ENCODE measurements at regions not wholly inside any gene's neighbourhood (a gene's known extent, or its start where the extent isn't known, plus 50 kb on each side); places are given as distances from the start of the nearest gene placed in this dataset.
"Not testable (repeated sequence)": the region's sequence is repeated elsewhere in the genome, so short reads cannot be mapped to it uniquely, and the experiment has no call there.

DNA sequence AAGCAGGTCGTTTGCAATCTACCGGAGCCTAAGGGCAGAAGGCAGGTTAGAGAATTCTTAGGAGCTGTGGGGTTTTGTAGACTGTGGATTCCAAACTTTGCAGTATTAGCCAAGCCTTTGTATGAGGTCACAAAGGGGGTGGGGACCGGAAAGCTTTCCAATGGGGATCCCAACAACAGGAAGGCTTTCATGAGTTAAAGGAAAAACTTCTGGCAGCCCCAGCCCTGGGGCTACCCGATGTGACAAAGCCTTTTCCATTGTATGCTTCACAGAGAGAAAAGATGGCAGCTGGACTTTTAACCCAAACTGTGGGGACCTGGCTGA is 199.2 kb upstream of the PZP start:
- H3K36me3 ChIP-seq (ENCODE audit: insufficient read depth, low read length, poor library complexity, severe bottlenecking); BruUV-seq (replicated peaks); CTCF ChIA-PET; POLR2A ChIA-PET (ENCODE audit: low non-redundant PET); intact Hi-C loops (cut with micrococcal nuclease; ENCODE audit: unreplicated experiment); H3K27me3 ChIP-seq (replicated peaks; ENCODE audit: insufficient read depth, low read depth, low read length, poor library complexity); DNase-seq (ENCODE audit: low spot score); H3K4me3 ChIP-seq (ENCODE audit: low read depth, low read length, poor library complexity, severe bottlenecking); H3K9me3 ChIP-seq (ENCODE audit: low read depth, low read length, poor library complexity, severe bottlenecking); H3K27ac ChIP-seq (ENCODE audit: low read depth, low read length, poor library complexity, severe bottlenecking); H3K4me1 ChIP-seq (ENCODE audit: insufficient read depth, low read length, poor library complexity, severe bottlenecking): not testable (repeated sequence)

DNA sequence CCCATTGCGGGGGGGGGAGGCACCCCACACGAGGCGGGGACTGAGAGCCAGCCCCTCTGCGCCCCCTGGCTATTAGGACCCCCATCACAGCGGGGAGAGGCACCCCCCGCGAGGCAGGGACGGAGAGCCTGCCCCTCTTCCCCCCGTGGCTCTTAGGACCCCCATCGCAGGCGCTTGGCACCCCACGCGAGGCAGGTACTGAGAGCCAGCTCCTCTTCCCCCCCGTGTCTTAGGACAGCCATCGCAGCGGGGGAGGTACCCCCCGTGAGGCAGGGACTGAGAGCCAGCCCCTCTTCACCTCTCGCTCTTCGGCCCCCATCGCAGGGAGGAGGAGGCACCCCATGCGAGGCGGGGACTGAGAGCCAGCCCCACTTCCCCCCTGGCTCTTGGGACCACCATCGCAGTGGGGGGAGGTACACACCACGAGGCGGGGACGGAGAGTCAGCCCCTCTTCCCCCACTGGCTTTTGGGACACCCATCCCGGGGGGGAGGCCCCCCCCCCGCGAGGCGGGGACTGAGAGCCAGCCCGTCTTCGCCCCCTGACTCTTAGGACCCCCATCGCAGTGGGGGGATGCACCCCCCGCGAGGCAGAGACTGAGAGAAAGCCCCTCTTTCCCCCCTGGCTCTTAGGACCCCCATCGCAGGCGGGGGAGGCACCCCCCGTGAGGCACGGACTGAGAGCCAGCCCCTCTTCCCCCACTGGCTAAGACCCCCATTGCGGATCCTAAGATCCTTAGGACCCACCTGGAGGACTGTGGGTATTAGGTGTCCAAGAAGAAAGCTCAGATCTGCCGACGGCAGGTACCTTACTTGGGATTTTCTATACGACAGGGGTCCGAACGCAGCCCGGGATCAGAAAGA is 198.6 kb upstream of the PZP start:
- no TSS peak for BruUV-seq (replicated peaks)
- intact Hi-C loops (cut with micrococcal nuclease; ENCODE audit: unreplicated experiment): no loop called here
- TF ChIP-seq CTCF (conservative IDR thresholded peaks at IDR 0.05; ENCODE audit: low read depth, low read length): no peak
- no peak for TF ChIP-seq EZH2 (IDR thresholded peaks at IDR 0.05; ENCODE audit: borderline replicate concordance, low read depth, low read length, poor library complexity, severe bottlenecking)
- Histone ChIP-seq H3K4me1 (ENCODE audit: insufficient read depth, low read length, poor library complexity, severe bottlenecking) (no peaks in the 10 kb centered on the region), H3K4me3 (ENCODE audit: low read depth, low read length, poor library complexity, severe bottlenecking) (no peak overlapping the region), H3K36me3 (ENCODE audit: insufficient read depth, low read length, poor library complexity, severe bottlenecking) (no peaks in the 10 kb centered on the region), H3K27ac (ENCODE audit: low read depth, low read length, poor library complexity, severe bottlenecking) (no peak overlapping the region), H3K27me3 (replicated peaks; ENCODE audit: insufficient read depth, low read depth, low read length, poor library complexity) (no peaks in the 10 kb centered on the region), H3K9me3 (ENCODE audit: low read depth, low read length, poor library complexity, severe bottlenecking) (no peaks in the 10 kb centered on the region)
- CTCF ChIA-PET: no interaction called here
- POLR2A ChIA-PET (ENCODE audit: low non-redundant PET): no interaction called here
- no peak for DNase-seq (ENCODE audit: low spot score)

- H3K36me3 ChIP-seq (ENCODE audit: insufficient read depth, low read length, poor library complexity, severe bottlenecking): no peaks in the 10 kb centered on the region
- no peak overlapping the region for H3K27ac ChIP-seq (ENCODE audit: low read depth, low read length, poor library complexity, severe bottlenecking)
- TF ChIP-seq CTCF (conservative IDR thresholded peaks at IDR 0.05; ENCODE audit: low read depth, low read length) (no peak), EZH2 (IDR thresholded peaks at IDR 0.05; ENCODE audit: borderline replicate concordance, low read depth, low read length, poor library complexity, severe bottlenecking) (no peak)
- no TSS peak for BruUV-seq (replicated peaks)
- H3K4me1 ChIP-seq (ENCODE audit: insufficient read depth, low read length, poor library complexity, severe bottlenecking): no peaks in the 10 kb centered on the region
- ChIA-PET CTCF (no interaction called here), POLR2A (ENCODE audit: low non-redundant PET) (no interaction called here)
- no peaks in the 10 kb centered on the region for H3K27me3 ChIP-seq (replicated peaks; ENCODE audit: insufficient read depth, low read depth, low read length, poor library complexity)
- no peak for DNase-seq (ENCODE audit: low spot score)
- H3K9me3 ChIP-seq (ENCODE audit: low read depth, low read length, poor library complexity, severe bottlenecking): no peaks in the 10 kb centered on the region
- no peak overlapping the region for H3K4me3 ChIP-seq (ENCODE audit: low read depth, low read length, poor library complexity, severe bottlenecking)
- intact Hi-C loops (cut with micrococcal nuclease; ENCODE audit: unreplicated experiment): no loop called here
Observed at GRCh38 chr12:9405886-9406563, 197.8 kb upstream of the PZP start.

Measured in A673 (cell line).